ENCODE measurements at regions not wholly inside any gene's neighbourhood (a gene's known extent, or its start where the extent isn't known, plus 50 kb on each side); places are given as distances from the start of the nearest gene placed in this dataset.

DNA sequence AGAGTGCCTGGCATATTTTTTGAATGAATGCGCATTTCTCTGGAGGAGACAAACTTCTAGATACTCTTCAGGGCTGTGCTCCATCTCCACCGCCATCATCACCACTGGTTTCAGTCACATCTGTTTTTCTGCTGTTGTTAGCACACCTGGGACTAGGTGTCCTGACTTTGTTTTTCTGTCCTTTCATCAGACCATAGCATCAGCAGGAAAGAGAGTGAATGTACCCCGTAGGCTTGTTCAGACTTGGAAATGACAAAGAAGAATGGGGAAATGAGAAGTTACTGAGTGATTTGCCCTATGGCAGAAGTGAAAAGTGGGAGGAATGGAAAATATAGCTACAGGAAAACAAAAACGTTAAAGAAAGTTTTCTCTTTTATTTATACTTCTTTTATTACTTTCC is 965.2 kb upstream of the FANCL start:
- H3K27ac Mint-ChIP-seq, result no peak overlapping the region

DNA sequence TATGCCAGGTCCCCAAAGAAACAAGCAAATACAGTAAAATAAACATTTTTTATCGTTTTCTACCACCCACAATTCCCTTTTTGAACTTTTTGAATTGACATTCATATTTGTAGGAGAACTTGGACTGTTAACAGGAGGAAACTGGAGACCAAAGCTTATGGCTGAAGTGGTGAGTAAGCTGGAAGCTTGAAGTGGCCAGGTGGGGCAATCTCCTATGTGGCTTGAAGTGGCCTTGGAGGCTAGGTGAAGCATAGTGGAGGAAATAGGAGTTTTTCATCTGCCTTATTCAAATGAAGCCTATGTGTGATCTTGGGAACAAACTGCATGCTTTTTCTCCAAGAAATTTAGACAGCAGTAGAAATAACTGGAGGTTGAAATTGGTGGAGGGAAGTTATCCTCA is 962.9 kb upstream of the FANCL start:
- H3K27ac Mint-ChIP-seq, result no peak overlapping the region

More for the DNA sequence above, 965.2 kb upstream of the FANCL start:
- H3K9me3 Mint-ChIP-seq, result peaks cover 4% of the 10 kb centered on the region
- no peaks in the 10 kb centered on the region for H3K4me1 Mint-ChIP-seq (ENCODE audit: low read depth)
- no peaks in the 10 kb centered on the region for H3K27me3 Mint-ChIP-seq
- no peaks in the 10 kb centered on the region for H3K36me3 Mint-ChIP-seq (ENCODE audit: low read depth)
- H3K4me3 Mint-ChIP-seq, result no peak overlapping the region

DNA sequence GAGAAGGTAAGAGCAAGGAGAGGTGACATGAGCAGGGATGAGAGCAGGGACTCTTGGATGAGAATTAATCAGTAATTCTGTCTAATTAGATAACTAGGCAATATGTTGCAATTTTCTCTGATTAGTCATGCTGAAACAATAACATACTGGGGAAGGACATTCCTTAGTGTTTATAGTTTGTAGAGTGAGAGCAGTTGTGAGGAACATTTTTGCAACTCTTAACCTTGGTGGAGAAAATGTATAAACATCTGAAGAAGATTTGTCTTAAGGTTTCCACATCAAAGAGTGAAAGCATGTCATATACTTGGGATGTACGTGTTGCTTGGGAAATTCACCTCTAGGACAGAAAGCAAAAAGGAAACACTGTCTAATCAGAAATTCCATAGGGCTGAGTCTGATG is 955.4 kb upstream of the FANCL start:
- no peak overlapping the region for H3K4me3 Mint-ChIP-seq
- H3K27me3 Mint-ChIP-seq, result peaks cover 3% of the 10 kb centered on the region
- H3K27ac Mint-ChIP-seq, result no peak overlapping the region
- H3K4me1 Mint-ChIP-seq (ENCODE audit: low read depth), result no peaks in the 10 kb centered on the region
- H3K9me3 Mint-ChIP-seq, result no peaks in the 10 kb centered on the region
- peaks cover 4% of the 10 kb centered on the region for H3K36me3 Mint-ChIP-seq (ENCODE audit: low read depth)

More for the DNA sequence above, 962.9 kb upstream of the FANCL start:
- Mint-ChIP-seq H3K27me3 (no peaks in the 10 kb centered on the region), H3K4me3 (no peak overlapping the region), H3K4me1 (ENCODE audit: low read depth) (no peaks in the 10 kb centered on the region), H3K9me3 (no peaks in the 10 kb centered on the region), H3K36me3 (ENCODE audit: low read depth) (no peaks in the 10 kb centered on the region)

DNA sequence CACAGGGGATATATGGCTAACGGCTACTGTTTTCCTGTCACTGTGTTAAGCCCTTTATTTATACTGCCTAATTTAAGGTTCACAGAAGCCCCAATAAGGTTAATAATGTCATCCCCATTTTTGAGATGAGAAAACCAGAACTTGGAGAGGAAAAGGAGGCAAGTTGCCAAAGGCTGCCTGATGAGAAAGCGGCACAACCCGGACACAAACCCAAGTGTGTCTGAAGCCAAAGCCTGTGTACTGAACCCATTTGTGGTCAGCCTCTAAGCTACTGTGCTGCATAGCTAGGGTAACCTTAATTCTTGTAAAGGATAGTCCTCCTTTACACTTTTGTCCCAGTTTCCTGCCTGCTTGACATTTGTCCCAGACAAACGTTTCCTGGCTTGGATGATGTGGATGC is 954.7 kb upstream of the FANCL start:
- Mint-ChIP-seq H3K4me1 (ENCODE audit: low read depth) (no peaks in the 10 kb centered on the region), H3K27ac (no peak overlapping the region), H3K27me3 (peaks cover 3% of the 10 kb centered on the region), H3K4me3 (no peak overlapping the region), H3K9me3 (no peaks in the 10 kb centered on the region), H3K36me3 (ENCODE audit: low read depth) (peaks cover 4% of the 10 kb centered on the region)

DNA sequence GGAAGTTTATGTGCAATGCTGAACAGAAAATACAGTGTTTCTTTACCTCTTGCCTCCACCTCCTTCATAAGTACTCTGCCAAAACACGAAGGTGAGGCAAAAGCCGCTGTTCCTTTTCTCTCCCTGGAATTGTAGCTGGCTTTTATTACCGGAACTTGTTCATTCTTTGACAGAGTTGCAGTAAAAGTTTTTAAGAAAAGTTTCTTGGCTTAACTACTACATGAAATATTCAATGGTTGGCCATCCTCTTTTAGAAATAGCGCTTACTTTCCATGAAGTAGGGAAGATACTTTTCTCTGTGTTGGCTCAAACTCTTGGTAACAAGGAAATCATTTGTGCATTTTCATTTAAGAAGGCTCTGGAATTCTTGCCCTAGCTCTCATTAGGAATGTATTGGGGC is 950.7 kb upstream of the FANCL start:
- Mint-ChIP-seq H3K4me1 (ENCODE audit: low read depth) (no peaks in the 10 kb centered on the region), H3K36me3 (ENCODE audit: low read depth) (no peaks in the 10 kb centered on the region), H3K27me3 (no peaks in the 10 kb centered on the region), H3K9me3 (no peaks in the 10 kb centered on the region), H3K27ac (no peak overlapping the region), H3K4me3 (no peak overlapping the region)

DNA sequence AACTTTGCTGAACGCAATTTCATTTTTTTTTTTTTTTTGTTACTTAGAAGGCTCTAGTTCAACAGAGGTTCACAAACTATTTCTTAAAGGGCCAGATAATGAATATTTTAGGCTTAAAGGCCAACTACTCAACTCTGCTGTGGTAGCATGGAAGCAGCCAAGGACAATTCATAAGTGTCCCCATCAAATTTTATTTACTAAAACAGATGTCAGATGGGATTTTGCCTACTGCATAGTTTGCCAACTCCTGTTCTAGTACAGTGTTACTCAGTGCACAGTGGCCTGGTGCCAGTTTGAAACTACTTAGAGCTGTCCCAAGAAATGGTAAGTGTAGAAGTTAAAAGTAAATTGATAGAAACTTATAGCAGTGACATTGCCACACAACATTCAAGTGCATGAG is 949.4 kb upstream of the FANCL start:
- no peaks in the 10 kb centered on the region for H3K4me1 Mint-ChIP-seq (ENCODE audit: low read depth)
- no peak overlapping the region for H3K4me3 Mint-ChIP-seq
- no peaks in the 10 kb centered on the region for H3K9me3 Mint-ChIP-seq
- no peaks in the 10 kb centered on the region for H3K27me3 Mint-ChIP-seq
- no peak overlapping the region for H3K27ac Mint-ChIP-seq
- no peaks in the 10 kb centered on the region for H3K36me3 Mint-ChIP-seq (ENCODE audit: low read depth)

DNA sequence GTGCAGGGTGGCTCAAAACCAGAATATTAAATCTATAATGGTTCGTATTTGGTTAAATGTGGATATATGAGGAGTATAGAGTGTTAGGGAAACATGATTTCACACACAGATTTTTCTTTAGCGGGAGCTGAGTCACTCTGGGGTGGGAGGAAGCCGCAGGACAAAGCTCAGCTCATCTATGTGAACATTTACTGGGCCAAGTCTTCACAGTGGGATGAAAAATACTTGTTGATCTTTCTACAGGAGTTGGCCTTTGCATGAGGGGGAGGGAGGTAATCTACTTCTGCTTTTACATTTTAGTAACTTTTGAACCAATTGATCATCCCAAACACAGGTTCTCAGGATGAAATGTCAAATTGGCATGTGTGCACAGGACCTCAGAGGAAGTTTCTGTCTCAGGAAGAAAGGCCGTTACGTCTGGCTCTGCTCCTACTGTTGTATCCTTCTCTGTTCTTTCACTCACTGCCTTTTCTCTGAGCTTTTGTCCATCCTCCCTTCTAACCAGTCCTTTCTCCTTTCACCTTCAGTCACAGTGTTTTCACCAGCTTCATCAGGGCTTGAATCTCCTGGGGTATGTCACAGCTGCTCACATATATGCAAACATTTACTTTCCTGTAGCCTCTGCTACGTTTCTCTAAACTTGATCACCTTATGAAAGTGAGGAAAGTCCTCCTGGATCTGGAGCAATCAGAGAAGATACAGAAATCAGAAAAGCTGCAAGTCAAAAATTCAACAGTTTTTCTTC is 943.3 kb upstream of the FANCL start:
- H3K9me3 Mint-ChIP-seq, result no peaks in the 10 kb centered on the region
- H3K36me3 Mint-ChIP-seq (ENCODE audit: low read depth), result no peaks in the 10 kb centered on the region
- H3K27ac Mint-ChIP-seq, result no peak overlapping the region
- peaks cover 7% of the 10 kb centered on the region for H3K4me1 Mint-ChIP-seq (ENCODE audit: low read depth)
- no peaks in the 10 kb centered on the region for H3K27me3 Mint-ChIP-seq
- H3K4me3 Mint-ChIP-seq, result no peak overlapping the region

DNA sequence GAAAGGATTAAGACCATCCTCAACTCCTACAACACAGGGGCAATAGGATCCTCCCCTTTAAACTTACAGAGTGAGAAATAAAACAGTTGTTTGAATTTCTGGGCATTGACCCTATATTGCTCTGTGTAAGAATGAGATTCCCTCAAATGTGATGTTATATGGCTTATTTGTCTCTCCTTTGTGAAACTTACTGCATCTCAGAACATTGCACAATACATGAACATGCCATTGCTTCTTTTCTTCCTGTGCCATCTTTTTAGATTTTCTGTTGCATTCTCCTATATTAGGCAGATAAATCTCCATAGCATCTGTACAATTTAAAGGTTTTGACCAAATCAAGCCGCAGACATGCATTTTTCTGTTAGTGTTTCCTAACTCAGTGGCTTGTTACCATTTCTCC is 941.9 kb upstream of the FANCL start:
- Mint-ChIP-seq H3K4me1 (ENCODE audit: low read depth) (peaks cover 7% of the 10 kb centered on the region), H3K27me3 (no peaks in the 10 kb centered on the region)

DNA sequence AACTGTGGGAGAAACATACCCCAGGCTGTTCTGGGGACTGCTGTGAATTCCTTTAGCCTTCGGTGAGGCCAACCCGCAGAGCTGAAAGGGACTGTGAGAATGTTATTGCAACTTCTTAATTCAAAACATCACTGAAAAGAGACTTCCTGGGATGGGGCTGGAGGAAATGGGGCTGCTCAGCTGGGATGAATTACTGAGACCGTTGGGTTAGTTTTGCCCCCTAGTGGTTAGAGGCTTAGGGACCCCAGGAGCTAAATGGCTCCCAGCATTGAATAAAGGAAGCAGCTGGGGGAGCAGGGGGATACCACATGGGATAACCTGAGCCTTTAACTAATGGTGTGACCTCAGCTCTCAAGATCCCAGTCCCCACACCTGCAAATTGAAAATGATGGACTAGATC is 941.1 kb upstream of the FANCL start:
- H3K27ac Mint-ChIP-seq, result no peak overlapping the region
- H3K4me1 Mint-ChIP-seq (ENCODE audit: low read depth), result peaks cover 7% of the 10 kb centered on the region
- no peaks in the 10 kb centered on the region for H3K9me3 Mint-ChIP-seq
- no peak overlapping the region for H3K4me3 Mint-ChIP-seq
- H3K36me3 Mint-ChIP-seq (ENCODE audit: low read depth), result no peaks in the 10 kb centered on the region
- H3K27me3 Mint-ChIP-seq, result no peaks in the 10 kb centered on the region

More for the DNA sequence above, 941.9 kb upstream of the FANCL start:
- Mint-ChIP-seq H3K9me3 (no peaks in the 10 kb centered on the region), H3K27ac (no peak overlapping the region), H3K36me3 (ENCODE audit: low read depth) (no peaks in the 10 kb centered on the region), H3K4me3 (no peak overlapping the region)

DNA sequence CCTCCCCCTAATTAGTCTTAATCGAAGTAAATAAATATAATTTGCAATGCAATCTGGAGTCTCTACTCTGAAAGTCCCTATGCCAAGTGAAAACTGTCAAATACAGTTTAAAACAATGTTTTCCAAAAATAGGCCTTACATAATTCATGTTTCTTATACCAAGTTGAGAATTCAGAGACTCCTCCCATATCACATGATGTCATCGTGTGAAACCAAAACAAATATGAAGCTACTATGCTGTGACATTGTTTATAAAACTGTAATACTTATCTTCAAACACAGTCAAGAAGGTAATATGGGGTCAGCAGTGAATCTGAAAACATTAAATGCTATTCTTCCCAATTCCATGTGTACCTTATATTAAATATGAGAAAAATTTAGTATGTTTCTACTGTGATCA is 940.2 kb upstream of the FANCL start:
- Mint-ChIP-seq H3K27ac (no peak overlapping the region), H3K4me1 (ENCODE audit: low read depth) (peaks cover 7% of the 10 kb centered on the region), H3K9me3 (no peaks in the 10 kb centered on the region), H3K36me3 (ENCODE audit: low read depth) (no peaks in the 10 kb centered on the region), H3K4me3 (no peak overlapping the region), H3K27me3 (no peaks in the 10 kb centered on the region)

DNA sequence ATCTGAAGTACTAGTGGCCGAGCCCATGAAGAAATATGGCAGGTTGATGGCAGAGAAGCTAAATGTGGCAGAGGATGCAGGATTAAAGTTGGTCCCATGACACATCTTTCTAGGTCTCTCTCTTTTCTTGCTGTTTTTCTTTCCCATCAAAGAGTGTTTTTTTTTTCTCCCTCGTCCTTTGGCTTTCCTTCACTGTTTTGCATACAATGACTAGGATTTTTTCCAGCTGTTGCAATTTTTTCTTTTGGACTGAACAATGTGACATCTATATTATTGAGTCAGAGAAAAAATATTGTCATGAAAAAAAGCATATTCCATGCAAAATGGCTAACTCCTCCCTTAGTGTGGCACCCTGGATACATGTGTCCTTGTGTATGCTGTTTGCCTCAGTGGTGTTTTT is 939.5 kb upstream of the FANCL start:
- Mint-ChIP-seq H3K9me3 (no peaks in the 10 kb centered on the region), H3K4me3 (no peak overlapping the region), H3K27ac (no peak overlapping the region), H3K27me3 (no peaks in the 10 kb centered on the region), H3K4me1 (ENCODE audit: low read depth) (peaks cover 7% of the 10 kb centered on the region), H3K36me3 (ENCODE audit: low read depth) (no peaks in the 10 kb centered on the region)

DNA sequence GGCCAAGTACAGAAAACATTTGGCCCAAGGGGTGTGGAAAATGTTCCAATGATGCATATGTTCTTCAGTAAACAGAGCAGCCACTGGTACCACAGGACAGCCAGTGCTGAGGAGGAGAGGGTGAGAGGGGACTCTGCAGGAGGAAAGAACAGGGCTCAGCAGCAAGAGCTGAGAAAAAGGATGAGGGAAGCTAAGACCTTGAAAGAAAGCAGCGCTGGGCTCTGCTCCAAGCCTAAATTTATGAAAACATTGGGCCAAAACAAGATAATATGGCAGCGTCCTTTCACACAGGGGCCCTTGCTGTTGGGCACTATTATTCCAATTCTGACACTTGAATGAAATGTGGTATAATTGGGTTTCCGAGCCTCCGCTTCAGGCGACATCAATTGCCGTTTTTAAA is 939.0 kb upstream of the FANCL start:
- H3K27me3 Mint-ChIP-seq, result no peaks in the 10 kb centered on the region
- no peaks in the 10 kb centered on the region for H3K9me3 Mint-ChIP-seq
- H3K4me1 Mint-ChIP-seq (ENCODE audit: low read depth), result peaks cover 7% of the 10 kb centered on the region
- no peaks in the 10 kb centered on the region for H3K36me3 Mint-ChIP-seq (ENCODE audit: low read depth)
- no peak overlapping the region for H3K4me3 Mint-ChIP-seq
- no peak overlapping the region for H3K27ac Mint-ChIP-seq

DNA sequence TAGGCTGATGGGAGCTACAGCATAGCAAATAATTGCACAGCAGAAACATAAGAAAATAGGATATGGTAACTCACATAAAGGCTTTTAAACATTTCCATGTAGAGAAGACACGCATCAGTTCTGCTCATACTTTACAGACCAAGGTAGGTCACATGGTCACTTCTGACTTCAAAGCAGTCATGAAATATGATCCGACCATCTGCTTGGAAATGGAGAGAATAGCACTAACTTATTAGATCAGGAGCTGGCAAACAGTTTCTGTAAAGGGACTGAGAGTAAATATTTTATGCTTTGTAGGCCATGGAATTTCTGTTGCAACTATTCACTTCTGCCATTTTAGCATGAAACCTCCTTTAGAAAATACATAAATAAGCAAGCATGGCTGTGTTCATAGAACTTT is 936.6 kb upstream of the FANCL start:
- Mint-ChIP-seq H3K27me3 (no peaks in the 10 kb centered on the region), H3K4me1 (ENCODE audit: low read depth) (no peaks in the 10 kb centered on the region), H3K27ac (no peak overlapping the region), H3K4me3 (no peak overlapping the region), H3K9me3 (no peaks in the 10 kb centered on the region), H3K36me3 (ENCODE audit: low read depth) (no peaks in the 10 kb centered on the region)

DNA sequence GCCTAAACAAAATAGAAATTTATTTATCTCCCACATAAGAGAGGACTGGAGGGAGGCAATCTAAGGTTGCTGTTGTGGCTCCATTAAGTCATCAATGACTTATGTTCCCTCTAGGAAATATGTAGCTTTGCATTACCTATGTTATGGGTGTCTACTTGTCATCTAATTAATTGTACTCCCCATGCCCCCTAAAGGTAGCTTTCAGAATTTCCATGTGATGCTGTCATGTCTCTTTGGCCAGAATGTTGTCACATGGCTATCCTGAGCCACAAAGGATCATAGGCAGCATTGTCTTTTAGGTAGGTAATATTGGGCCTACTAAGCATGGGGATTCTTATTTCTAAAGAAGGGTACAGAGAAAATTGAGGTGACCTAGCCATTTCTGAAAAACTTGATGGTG is 935.6 kb upstream of the FANCL start:
- H3K36me3 Mint-ChIP-seq (ENCODE audit: low read depth), result no peaks in the 10 kb centered on the region
- H3K4me1 Mint-ChIP-seq (ENCODE audit: low read depth), result no peaks in the 10 kb centered on the region
- H3K9me3 Mint-ChIP-seq, result no peaks in the 10 kb centered on the region
- H3K27me3 Mint-ChIP-seq, result no peaks in the 10 kb centered on the region
- H3K4me3 Mint-ChIP-seq, result no peak overlapping the region
- no peak overlapping the region for H3K27ac Mint-ChIP-seq

DNA sequence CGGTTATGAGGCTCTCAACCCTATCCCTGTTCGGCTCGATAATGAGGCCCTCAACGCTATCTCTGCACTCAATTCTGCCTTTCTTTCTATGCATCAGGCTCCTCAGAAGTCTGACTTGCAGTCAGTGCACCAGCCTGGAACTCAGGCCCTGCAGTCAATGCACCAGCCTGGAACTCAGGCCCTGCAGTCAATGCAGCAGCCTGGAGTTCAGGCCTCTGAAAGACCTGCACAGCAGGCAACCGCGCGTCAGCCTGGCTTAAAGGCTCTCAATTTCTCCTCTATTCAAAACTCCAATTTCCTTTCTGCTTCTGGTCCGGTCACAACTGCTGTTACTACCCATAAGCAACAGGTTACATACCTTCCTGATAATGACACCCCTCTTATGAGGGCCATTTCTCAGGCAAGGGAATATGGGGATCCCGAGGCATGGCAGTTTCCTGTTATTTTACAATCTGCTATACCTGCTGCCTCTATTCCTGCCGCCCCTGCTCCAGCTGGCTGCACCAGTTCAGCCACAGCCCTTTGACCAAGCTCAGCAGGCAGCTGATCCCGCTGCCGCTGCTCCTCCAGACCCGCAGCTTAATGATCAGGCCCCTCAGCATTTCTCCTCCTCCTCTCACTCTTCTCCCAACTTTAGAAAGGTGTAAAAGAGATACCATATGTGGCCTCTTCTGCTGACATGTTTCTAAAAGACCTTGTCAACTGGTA is 933.6 kb upstream of the FANCL start:
- Mint-ChIP-seq H3K4me1 (ENCODE audit: low read depth) (no peaks in the 10 kb centered on the region), H3K27ac (no peak overlapping the region), H3K4me3 (no peak overlapping the region), H3K9me3 (no peaks in the 10 kb centered on the region), H3K36me3 (ENCODE audit: low read depth) (no peaks in the 10 kb centered on the region), H3K27me3 (no peaks in the 10 kb centered on the region)

DNA sequence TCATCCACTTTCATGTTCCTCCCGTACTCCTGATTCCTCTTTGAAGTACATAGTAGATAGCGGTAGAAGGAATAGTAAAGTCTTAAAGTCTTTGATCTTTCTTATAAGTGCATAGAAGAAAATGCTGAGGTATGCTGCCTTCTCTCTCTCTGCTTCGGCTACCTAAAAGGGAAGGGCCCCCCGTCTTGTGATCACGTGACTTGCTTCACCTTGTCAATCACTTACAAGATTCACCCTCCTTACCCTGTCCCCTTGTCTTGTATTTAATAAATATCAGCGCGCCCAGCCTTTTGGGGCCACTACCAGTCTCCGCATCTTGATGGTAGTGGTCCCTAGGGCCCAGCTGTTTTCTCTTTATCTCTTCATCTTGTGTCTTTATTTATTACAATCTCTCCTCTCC is 932.2 kb upstream of the FANCL start:
- no peak overlapping the region for H3K27ac Mint-ChIP-seq
- no peaks in the 10 kb centered on the region for H3K4me1 Mint-ChIP-seq (ENCODE audit: low read depth)

More for the DNA sequence above, 932.2 kb upstream of the FANCL start:
- no peak overlapping the region for H3K4me3 Mint-ChIP-seq
- H3K9me3 Mint-ChIP-seq, result no peaks in the 10 kb centered on the region
- no peaks in the 10 kb centered on the region for H3K27me3 Mint-ChIP-seq
- H3K36me3 Mint-ChIP-seq (ENCODE audit: low read depth), result no peaks in the 10 kb centered on the region
